HL-60 (cell line): ENCODE measurements at regions not wholly inside any gene's neighbourhood (a gene's known extent, or its start where the extent isn't known, plus 50 kb on each side); places are given as distances from the start of the nearest gene placed in this dataset.

ENCODE experiments used
- CTCF ChIP-seq: IDR thresholded peaks from one replicate; pipeline ENCODE4 v1.5.1; 2011; ENCODE audit warnings: low read length, control low read depth, inconsistent platforms; ENCODE audit not compliant: insufficient read depth
- GABPA ChIP-seq: IDR thresholded peaks from 2 replicates; pipeline ENCODE4 v1.6.1; 2012; ENCODE audit warnings: low read depth
- POLR2AphosphoS5 ChIP-seq: IDR thresholded peaks from 2 replicates; pipeline ENCODE4 v1.6.1; 2012; ENCODE audit warnings: low read depth
- REST ChIP-seq: IDR thresholded peaks from 2 replicates; pipeline ENCODE4 v1.6.1; 2012; ENCODE audit warnings: low read depth; ENCODE audit not compliant: insufficient replicate concordance

GRCh38 chr13:78383899-78384298 is 219.5 kb downstream of the POU4F1 start:
- TF ChIP-seq CTCF (no peak), GABPA (no peak), REST (no peak), POLR2AphosphoS5 (no peak)
